ENCODE measurements at regions not wholly inside any gene's neighbourhood (a gene's known extent, or its start where the extent isn't known, plus 50 kb on each side); places are given as distances from the start of the nearest gene placed in this dataset.

- Histone ChIP-seq H3K36me3 (ENCODE audit: low read depth, missing control alignments) (no peaks in the 10 kb centered on the region), H3K27me3 (no peaks in the 10 kb centered on the region), H3K4me1 (peaks cover 10% of the 10 kb centered on the region), H3K4me3 (no peak overlapping the region), H3K27ac (no peak overlapping the region), H3K9me3 (no peaks in the 10 kb centered on the region)
- intact Hi-C loops (cut with DNase I; ENCODE audit: low total_unique reads) = no loop called here
- TF ChIP-seq POLR2A (IDR thresholded peaks at IDR 0.05) (no peak), CTCF (IDR thresholded peaks at IDR 0.05) (no peak)
- WGBS, 2 donors = 72 to 77% methylated on average over 9 of the region's 9 CpGs
- no peak for DNase-seq
Observed at GRCh38 chr22:44634426-44635321, 67.3 kb upstream of the PRR5 start.

- DNase-seq = no peak
- Histone ChIP-seq H3K36me3 (ENCODE audit: low read depth, missing control alignments) (no peaks in the 10 kb centered on the region), H3K4me3 (no peak overlapping the region), H3K27me3 (no peaks in the 10 kb centered on the region), H3K27ac (no peak overlapping the region), H3K9me3 (no peaks in the 10 kb centered on the region), H3K4me1 (peaks cover under 1% of the 10 kb centered on the region)
- TF ChIP-seq CTCF (IDR thresholded peaks at IDR 0.05) (no peak), POLR2A (IDR thresholded peaks at IDR 0.05) (no peak)
- WGBS, 2 donors = 83 to 86% methylated on average over 4 of the region's 4 CpGs
- intact Hi-C loops (cut with DNase I; ENCODE audit: low total_unique reads) = no loop called here
Observed at GRCh38 chr22:44633647-44634046, 68.4 kb upstream of the PRR5 start.

GRCh38 chr22:44632541-44633396 lies 69.2 kb upstream of the PRR5 start:
- no peak overlapping the region for H3K27ac ChIP-seq
- no peaks in the 10 kb centered on the region for H3K36me3 ChIP-seq (ENCODE audit: low read depth, missing control alignments)
- no peaks in the 10 kb centered on the region for H3K27me3 ChIP-seq
- TF ChIP-seq POLR2A (IDR thresholded peaks at IDR 0.05) = no peak
- no peak for TF ChIP-seq CTCF (IDR thresholded peaks at IDR 0.05)
- no peaks in the 10 kb centered on the region for H3K4me1 ChIP-seq
- no peak for DNase-seq
- no peak overlapping the region for H3K4me3 ChIP-seq
- H3K9me3 ChIP-seq = no peaks in the 10 kb centered on the region
- 82 to 83% methylated on average over 7 of the region's 7 CpGs for WGBS, 2 donors
- intact Hi-C loops (cut with DNase I; ENCODE audit: low total_unique reads) = no loop called here

- TF ChIP-seq POLR2A (IDR thresholded peaks at IDR 0.05) = no peak
- no peak for TF ChIP-seq CTCF (IDR thresholded peaks at IDR 0.05)
- 92 to 97% methylated on average over 3 of the region's 3 CpGs for WGBS, 2 donors
- Histone ChIP-seq H3K27ac (no peak overlapping the region), H3K36me3 (ENCODE audit: low read depth, missing control alignments) (no peaks in the 10 kb centered on the region), H3K4me3 (no peak overlapping the region), H3K4me1 (no peaks in the 10 kb centered on the region), H3K9me3 (no peaks in the 10 kb centered on the region), H3K27me3 (no peaks in the 10 kb centered on the region)
- DNase-seq = no peak
- intact Hi-C loops (cut with DNase I; ENCODE audit: low total_unique reads) = no loop called here
Observed at GRCh38 chr22:44630826-44631225, 71.2 kb upstream of the PRR5 start.

Data from testis (tissue), 2 donors.